ENCODE measurements at regions not wholly inside any gene's neighbourhood (a gene's known extent, or its start where the extent isn't known, plus 50 kb on each side); places are given as distances from the start of the nearest gene placed in this dataset.

GRCh38 chr1:60764489-60764888, 317.9 kb upstream of the NFIA start:
- Histone ChIP-seq H3K9ac (ENCODE audit: low read length) (no peak overlapping the region), H3K4me3 (ENCODE audit: low read depth in 1 of 2, low read length in 2 of 2) (no peak overlapping the region), H3K4me1 (ENCODE audit: insufficient read depth, low read length) (no peaks in the 10 kb centered on the region), H3K9me3 (ENCODE audit: low read length) (no peaks in the 10 kb centered on the region), H3K27ac (ENCODE audit: low read depth, low read length) (no peak overlapping the region), H3K27me3 (ENCODE audit: control insufficient read depth in 1 of 2, insufficient read depth in 2 of 2, low read length in 2 of 2) (no peaks in the 10 kb centered on the region), H3K36me3 (ENCODE audit: insufficient read depth, low read length) (no peaks in the 10 kb centered on the region)

GRCh38 chr1:60763741-60764140, 318.6 kb upstream of the NFIA start:
- Histone ChIP-seq H3K4me3 (ENCODE audit: low read depth in 1 of 2, low read length in 2 of 2) (no peak overlapping the region), H3K36me3 (ENCODE audit: insufficient read depth, low read length) (no peaks in the 10 kb centered on the region), H3K9me3 (ENCODE audit: low read length) (no peaks in the 10 kb centered on the region), H3K9ac (ENCODE audit: low read length) (no peak overlapping the region), H3K4me1 (ENCODE audit: insufficient read depth, low read length) (no peaks in the 10 kb centered on the region), H3K27me3 (ENCODE audit: control insufficient read depth in 1 of 2, insufficient read depth in 2 of 2, low read length in 2 of 2) (no peaks in the 10 kb centered on the region), H3K27ac (ENCODE audit: low read depth, low read length) (no peak overlapping the region)

GRCh38 chr1:60762911-60763310, 319.4 kb upstream of the NFIA start:
- no peaks in the 10 kb centered on the region for H3K9me3 ChIP-seq (ENCODE audit: low read length)
- no peaks in the 10 kb centered on the region for H3K27me3 ChIP-seq (ENCODE audit: control insufficient read depth in 1 of 2, insufficient read depth in 2 of 2, low read length in 2 of 2)
- no peaks in the 10 kb centered on the region for H3K36me3 ChIP-seq (ENCODE audit: insufficient read depth, low read length)
- H3K9ac ChIP-seq (ENCODE audit: low read length): no peak overlapping the region
- H3K4me3 ChIP-seq (ENCODE audit: low read depth in 1 of 2, low read length in 2 of 2): no peak overlapping the region
- no peak overlapping the region for H3K27ac ChIP-seq (ENCODE audit: low read depth, low read length)
- H3K4me1 ChIP-seq (ENCODE audit: insufficient read depth, low read length): no peaks in the 10 kb centered on the region

- Histone ChIP-seq H3K4me1 (ENCODE audit: insufficient read depth, low read length) (no peaks in the 10 kb centered on the region), H3K27ac (ENCODE audit: low read depth, low read length) (no peak overlapping the region), H3K27me3 (ENCODE audit: control insufficient read depth in 1 of 2, insufficient read depth in 2 of 2, low read length in 2 of 2) (no peaks in the 10 kb centered on the region), H3K9me3 (ENCODE audit: low read length) (no peaks in the 10 kb centered on the region), H3K36me3 (ENCODE audit: insufficient read depth, low read length) (no peaks in the 10 kb centered on the region), H3K9ac (ENCODE audit: low read length) (no peak overlapping the region), H3K4me3 (ENCODE audit: low read depth in 1 of 2, low read length in 2 of 2) (no peak overlapping the region)
Observed at GRCh38 chr1:60762176-60762575, 320.2 kb upstream of the NFIA start.

- H3K9me3 ChIP-seq (ENCODE audit: low read length): no peaks in the 10 kb centered on the region
- no peaks in the 10 kb centered on the region for H3K36me3 ChIP-seq (ENCODE audit: insufficient read depth, low read length)
- H3K27ac ChIP-seq (ENCODE audit: low read depth, low read length): no peak overlapping the region
- no peaks in the 10 kb centered on the region for H3K27me3 ChIP-seq (ENCODE audit: control insufficient read depth in 1 of 2, insufficient read depth in 2 of 2, low read length in 2 of 2)
- H3K4me1 ChIP-seq (ENCODE audit: insufficient read depth, low read length): no peaks in the 10 kb centered on the region
- no peak overlapping the region for H3K9ac ChIP-seq (ENCODE audit: low read length)
- H3K4me3 ChIP-seq (ENCODE audit: low read depth in 1 of 2, low read length in 2 of 2): no peak overlapping the region
Observed at GRCh38 chr1:60759291-60759690, 323.1 kb upstream of the NFIA start.

- Histone ChIP-seq H3K9me3 (ENCODE audit: low read length) (no peaks in the 10 kb centered on the region), H3K9ac (ENCODE audit: low read length) (no peak overlapping the region), H3K27me3 (ENCODE audit: control insufficient read depth in 1 of 2, insufficient read depth in 2 of 2, low read length in 2 of 2) (no peaks in the 10 kb centered on the region), H3K4me1 (ENCODE audit: insufficient read depth, low read length) (no peaks in the 10 kb centered on the region), H3K27ac (ENCODE audit: low read depth, low read length) (no peak overlapping the region), H3K36me3 (ENCODE audit: insufficient read depth, low read length) (no peaks in the 10 kb centered on the region), H3K4me3 (ENCODE audit: low read depth in 1 of 2, low read length in 2 of 2) (no peak overlapping the region)
Observed at GRCh38 chr1:60757485-60757884, 324.9 kb upstream of the NFIA start.

- H3K27me3 ChIP-seq (ENCODE audit: control insufficient read depth in 1 of 2, insufficient read depth in 2 of 2, low read length in 2 of 2): no peaks in the 10 kb centered on the region
- H3K4me1 ChIP-seq (ENCODE audit: insufficient read depth, low read length): no peaks in the 10 kb centered on the region
- no peak overlapping the region for H3K27ac ChIP-seq (ENCODE audit: low read depth, low read length)
- H3K9ac ChIP-seq (ENCODE audit: low read length): no peak overlapping the region
- H3K36me3 ChIP-seq (ENCODE audit: insufficient read depth, low read length): no peaks in the 10 kb centered on the region
- H3K9me3 ChIP-seq (ENCODE audit: low read length): no peaks in the 10 kb centered on the region
- no peak overlapping the region for H3K4me3 ChIP-seq (ENCODE audit: low read depth in 1 of 2, low read length in 2 of 2)
Observed at GRCh38 chr1:60753036-60753900, 329.1 kb upstream of the NFIA start.

- Histone ChIP-seq H3K27ac (ENCODE audit: low read depth, low read length) (no peak overlapping the region), H3K4me1 (ENCODE audit: insufficient read depth, low read length) (no peaks in the 10 kb centered on the region), H3K27me3 (ENCODE audit: control insufficient read depth in 1 of 2, insufficient read depth in 2 of 2, low read length in 2 of 2) (no peaks in the 10 kb centered on the region), H3K9ac (ENCODE audit: low read length) (no peak overlapping the region), H3K4me3 (ENCODE audit: low read depth in 1 of 2, low read length in 2 of 2) (no peak overlapping the region), H3K9me3 (ENCODE audit: low read length) (no peaks in the 10 kb centered on the region), H3K36me3 (ENCODE audit: insufficient read depth, low read length) (no peaks in the 10 kb centered on the region)
Observed at GRCh38 chr1:60751306-60751705, 331.1 kb upstream of the NFIA start.

- Histone ChIP-seq H3K4me1 (ENCODE audit: insufficient read depth, low read length) (no peaks in the 10 kb centered on the region), H3K9me3 (ENCODE audit: low read length) (no peaks in the 10 kb centered on the region), H3K4me3 (ENCODE audit: low read depth in 1 of 2, low read length in 2 of 2) (no peak overlapping the region), H3K9ac (ENCODE audit: low read length) (no peak overlapping the region), H3K27me3 (ENCODE audit: control insufficient read depth in 1 of 2, insufficient read depth in 2 of 2, low read length in 2 of 2) (no peaks in the 10 kb centered on the region), H3K36me3 (ENCODE audit: insufficient read depth, low read length) (no peaks in the 10 kb centered on the region), H3K27ac (ENCODE audit: low read depth, low read length) (no peak overlapping the region)
Observed at GRCh38 chr1:60747353-60747752, 335.0 kb upstream of the NFIA start.

- no peak overlapping the region for H3K9ac ChIP-seq (ENCODE audit: low read length)
- no peaks in the 10 kb centered on the region for H3K27me3 ChIP-seq (ENCODE audit: control insufficient read depth in 1 of 2, insufficient read depth in 2 of 2, low read length in 2 of 2)
- H3K9me3 ChIP-seq (ENCODE audit: low read length): no peaks in the 10 kb centered on the region
- H3K4me1 ChIP-seq (ENCODE audit: insufficient read depth, low read length): no peaks in the 10 kb centered on the region
- H3K4me3 ChIP-seq (ENCODE audit: low read depth in 1 of 2, low read length in 2 of 2): no peak overlapping the region
- no peaks in the 10 kb centered on the region for H3K36me3 ChIP-seq (ENCODE audit: insufficient read depth, low read length)
- H3K27ac ChIP-seq (ENCODE audit: low read depth, low read length): no peak overlapping the region
Observed at GRCh38 chr1:60746278-60746791, 336.0 kb upstream of the NFIA start.

GRCh38 chr1:60745484-60745883, 336.9 kb upstream of the NFIA start:
- Histone ChIP-seq H3K27me3 (ENCODE audit: control insufficient read depth in 1 of 2, insufficient read depth in 2 of 2, low read length in 2 of 2) (no peaks in the 10 kb centered on the region), H3K9ac (ENCODE audit: low read length) (no peak overlapping the region), H3K36me3 (ENCODE audit: insufficient read depth, low read length) (no peaks in the 10 kb centered on the region), H3K4me3 (ENCODE audit: low read depth in 1 of 2, low read length in 2 of 2) (no peak overlapping the region), H3K4me1 (ENCODE audit: insufficient read depth, low read length) (no peaks in the 10 kb centered on the region), H3K9me3 (ENCODE audit: low read length) (no peaks in the 10 kb centered on the region), H3K27ac (ENCODE audit: low read depth, low read length) (no peak overlapping the region)

- Histone ChIP-seq H3K4me1 (ENCODE audit: insufficient read depth, low read length) (no peaks in the 10 kb centered on the region), H3K27ac (ENCODE audit: low read depth, low read length) (no peak overlapping the region), H3K9ac (ENCODE audit: low read length) (no peak overlapping the region), H3K9me3 (ENCODE audit: low read length) (no peaks in the 10 kb centered on the region), H3K4me3 (ENCODE audit: low read depth in 1 of 2, low read length in 2 of 2) (no peak overlapping the region), H3K27me3 (ENCODE audit: control insufficient read depth in 1 of 2, insufficient read depth in 2 of 2, low read length in 2 of 2) (no peaks in the 10 kb centered on the region), H3K36me3 (ENCODE audit: insufficient read depth, low read length) (no peaks in the 10 kb centered on the region)
Observed at GRCh38 chr1:60742339-60742738, 340.0 kb upstream of the NFIA start.
